Neuronal stem cell (in vitro differentiated cells): ENCODE measurements at regions not wholly inside any gene's neighbourhood (a gene's known extent, or its start where the extent isn't known, plus 50 kb on each side); places are given as distances from the start of the nearest gene placed in this dataset.
A peak's percentile ranks its signal among the peaks of the same experiment; 100 is the strongest.

ENCODE experiments used
- DNase-seq: peaks from one replicate; pipeline ENCODE4 v3.0.0-alpha.2; 2013; ENCODE audit warnings: low spot score
- H2AFZ ChIP-seq: one replicate; pipeline ENCODE4 v1.6.1; 2013; ENCODE audit warnings: mild to moderate bottlenecking, low read length, inconsistent platforms
- H2AK5ac ChIP-seq: 2 replicates; pipeline ENCODE4 v1.6.1; 2013; ENCODE audit warnings: low read depth, mild to moderate bottlenecking, inconsistent platforms, low read length, moderate library complexity, mixed read lengths
- H2BK120ac ChIP-seq: 2 replicates; pipeline ENCODE4 v1.6.1; 2013; ENCODE audit warnings: low read depth, mild to moderate bottlenecking, inconsistent platforms, low read length, moderate library complexity, mixed read lengths
- H2BK12ac ChIP-seq: one replicate; pipeline ENCODE4 v1.6.1; 2013; ENCODE audit warnings: low read length, inconsistent platforms
- H2BK15ac ChIP-seq: 2 replicates; pipeline ENCODE4 v1.6.1; 2013; ENCODE audit warnings: mild to moderate bottlenecking, low read length, inconsistent platforms, mixed read lengths
- H2BK5ac ChIP-seq: one replicate; pipeline ENCODE4 v1.6.1; 2013; ENCODE audit warnings: inconsistent platforms, mild to moderate bottlenecking, low read length, moderate library complexity
- H3K14ac ChIP-seq: one replicate; pipeline ENCODE4 v1.6.1; 2013; ENCODE audit warnings: low read length, inconsistent platforms
- H3K18ac ChIP-seq: 2 replicates; pipeline ENCODE4 v1.6.1; 2013; ENCODE audit warnings: low read length, inconsistent platforms
- H3K23ac ChIP-seq: 2 replicates; pipeline ENCODE4 v1.6.1; 2013; ENCODE audit warnings: low read depth, mild to moderate bottlenecking, mixed read lengths, low read length, inconsistent platforms; ENCODE audit not compliant: poor library complexity
- H3K27ac ChIP-seq: replicated peaks from 3 replicates; pipeline ENCODE4 v1.5.1; 2013; ENCODE audit warnings: low read length, inconsistent platforms
- H3K27me3 ChIP-seq, 3 experiments: 2 replicates each; pipeline ENCODE4 v1.6.1; 2013; ENCODE audit warnings: low read length in 3 of 3, mild to moderate bottlenecking in 2 of 3, inconsistent platforms in 1 of 3, low read depth in 1 of 3, mixed read lengths in 1 of 3, moderate library complexity in 1 of 3; ENCODE audit not compliant: control insufficient read depth in 3 of 3, insufficient read depth in 3 of 3
- H3K36me3 ChIP-seq, 2 donors: replicated peaks in 1 of 2; 2 replicates each; pipeline ENCODE4 v1.6.1; 2013; ENCODE audit warnings: low read length in 2 of 2; ENCODE audit not compliant: control insufficient read depth in 2 of 2, insufficient read depth in 2 of 2
- H3K4ac ChIP-seq: 2 replicates; pipeline ENCODE4 v1.6.1; 2013; ENCODE audit warnings: inconsistent platforms, mild to moderate bottlenecking, low read length, moderate library complexity
- H3K4me1 ChIP-seq, 2 donors: 1 replicate in 1 of 2; 2 replicates in 1 of 2; pipeline ENCODE4 v1.6.1; 2013; ENCODE audit warnings: low read length in 2 of 2, low read depth in 1 of 2; ENCODE audit not compliant: control insufficient read depth in 2 of 2, insufficient read depth in 1 of 2
- H3K4me2 ChIP-seq: one replicate; pipeline ENCODE4 v1.6.1; 2013; ENCODE audit warnings: mild to moderate bottlenecking, low read length, inconsistent platforms; ENCODE audit not compliant: insufficient read depth, poor library complexity, severe bottlenecking
- H3K4me3 ChIP-seq, 2 donors: 2 replicates each; pipeline ENCODE4 v1.5.1; 2013; ENCODE audit warnings: low read length in 2 of 2, mild to moderate bottlenecking in 2 of 2, inconsistent platforms in 1 of 2, moderate library complexity in 1 of 2
- H3K79me1 ChIP-seq: one replicate; pipeline ENCODE4 v1.6.1; 2013; ENCODE audit warnings: low read depth, mild to moderate bottlenecking, inconsistent platforms, low read length, moderate library complexity
- H3K9ac ChIP-seq: one replicate; pipeline ENCODE4 v1.6.1; 2013; ENCODE audit warnings: mild to moderate bottlenecking, low read depth, low read length, inconsistent platforms; ENCODE audit not compliant: poor library complexity
- H3K9me3 ChIP-seq, 2 donors: replicated peaks in 1 of 2; 2 replicates each; pipeline versions ENCODE3 to v1.6.1; 2013; ENCODE audit warnings: low read length in 2 of 2, mild to moderate bottlenecking in 2 of 2, inconsistent platforms in 1 of 2, low read depth in 1 of 2, mixed read lengths in 1 of 2, moderate library complexity in 1 of 2; ENCODE audit not compliant: control insufficient read depth in 2 of 2, insufficient read depth in 1 of 2
- H4K8ac ChIP-seq: one replicate; pipeline ENCODE4 v1.6.1; 2013; ENCODE audit warnings: low read depth, mild to moderate bottlenecking, inconsistent platforms, low read length, moderate library complexity
- H4K91ac ChIP-seq: one replicate; pipeline ENCODE4 v1.6.1; 2013; ENCODE audit warnings: low read length, low read depth, mild to moderate bottlenecking, inconsistent platforms; ENCODE audit not compliant: poor library complexity
- WGBS, 2 donors: extraction: QIAGEN DNeasy Blood & Tissue Kit; methylation state at CpG; one replicate each; pipeline ENCODE4 v1.1.7; 2013; ENCODE audit warnings: missing lambda C conversion rate in 2 of 2, mixed read lengths in 1 of 2; ENCODE audit not compliant: insufficient read length in 2 of 2, insufficient replicate concordance in 1 of 2; ENCODE audit errors: extremely low coverage in 2 of 2; 5-methylcytosine and 5-hydroxymethylcytosine counted together

- peaks cover 0 to 8% (median 0%) of the 10 kb centered on the region in 3 experiments for H3K27me3 ChIP-seq
- H3K9ac ChIP-seq: no peak overlapping the region
- H3K14ac ChIP-seq: no peak overlapping the region
- H2BK12ac ChIP-seq: no peak overlapping the region
- no peak overlapping the region for H3K4me3 ChIP-seq
- H3K4me1 ChIP-seq: no peaks in the 10 kb centered on the region
- no peak overlapping the region for H4K8ac ChIP-seq
- H2AFZ ChIP-seq: no peak overlapping the region
- H2BK15ac ChIP-seq: no peak overlapping the region
- no CpG with 5 or more reads among the region's 7 CpGs for WGBS, 2 donors
- no peak overlapping the region for H2AK5ac ChIP-seq
- DNase-seq: no peak
- no peak overlapping the region for H3K18ac ChIP-seq
- H4K91ac ChIP-seq: no peak overlapping the region
- H3K4me2 ChIP-seq: no peak overlapping the region
- no peak overlapping the region for H2BK5ac ChIP-seq
- no peak overlapping the region for H3K4ac ChIP-seq
- H3K36me3 ChIP-seq: no peaks in the 10 kb centered on the region
- no peaks in the 10 kb centered on the region for H3K9me3 ChIP-seq
- H3K27ac ChIP-seq: no peak overlapping the region
- no peak overlapping the region for H2BK120ac ChIP-seq
- no peaks in the 10 kb centered on the region for H3K79me1 ChIP-seq
- H3K23ac ChIP-seq: no peak overlapping the region
Measured at GRCh38 chr1:4006676-4007374, 106.8 kb upstream of the C1orf174 start.

GRCh38 chr1:4010284-4010683 is 110.2 kb upstream of the C1orf174 start:
- Histone ChIP-seq H4K8ac (no peak overlapping the region), H2BK15ac (no peak overlapping the region), H3K9me3 (no peaks in the 10 kb centered on the region), H2BK5ac (no peak overlapping the region), H2AK5ac (no peak overlapping the region), H3K27ac (no peak overlapping the region), H3K36me3 (no peaks in the 10 kb centered on the region), H2BK120ac (no peak overlapping the region), H3K18ac (no peak overlapping the region), H3K14ac (no peak overlapping the region), H3K79me1 (no peaks in the 10 kb centered on the region), H3K23ac (no peak overlapping the region), H3K4me3 (no peak overlapping the region), H3K4ac (no peak overlapping the region), H4K91ac (no peak overlapping the region), H3K4me1 (no peaks in the 10 kb centered on the region), H3K9ac (no peak overlapping the region), H3K27me3 (peaks cover 0 to 14% (median 0%) of the 10 kb centered on the region in 3 experiments), H2AFZ (no peak overlapping the region), H2BK12ac (no peak overlapping the region), H3K4me2 (no peak overlapping the region)
- WGBS, 2 donors: no CpG with 5 or more reads among the region's 7 CpGs
- DNase-seq: no peak

GRCh38 chr1:4010814-4011605 is 110.9 kb upstream of the C1orf174 start:
- Histone ChIP-seq H3K79me1 (no peaks in the 10 kb centered on the region), H3K4me1 (no peaks in the 10 kb centered on the region), H2AK5ac (no peak overlapping the region), H3K27me3 (peaks cover 0 to 14% (median 0%) of the 10 kb centered on the region in 3 experiments), H2BK15ac (no peak overlapping the region), H2AFZ (no peak overlapping the region), H3K27ac (no peak overlapping the region), H3K14ac (no peak overlapping the region), H3K4me2 (no peak overlapping the region), H3K18ac (peak overlapping the region; percentile 77), H2BK5ac (no peak overlapping the region), H2BK120ac (no peak overlapping the region), H4K91ac (no peak overlapping the region), H4K8ac (peak overlapping the region; percentile 25), H3K4me3 (no peak overlapping the region), H3K36me3 (no peaks in the 10 kb centered on the region), H3K23ac (no peak overlapping the region), H3K4ac (no peak overlapping the region), H2BK12ac (no peak overlapping the region), H3K9ac (no peak overlapping the region), H3K9me3 (no peaks in the 10 kb centered on the region)
- WGBS, 2 donors: no CpG with 5 or more reads among the region's 25 CpGs
- no peak for DNase-seq

GRCh38 chr1:4016351-4017130 is 116.5 kb upstream of the C1orf174 start:
- Histone ChIP-seq H3K4me1 (no peaks in the 10 kb centered on the region), H3K4ac (no peak overlapping the region), H2BK12ac (no peak overlapping the region), H2AK5ac (no peak overlapping the region), H3K4me2 (no peak overlapping the region), H4K91ac (no peak overlapping the region), H3K79me1 (peaks cover 2% of the 10 kb centered on the region), H2AFZ (no peak overlapping the region), H3K4me3 (no peak overlapping the region), H3K23ac (no peak overlapping the region), H2BK120ac (no peak overlapping the region), H3K36me3 (no peaks in the 10 kb centered on the region), H2BK15ac (no peak overlapping the region), H2BK5ac (no peak overlapping the region), H3K9ac (no peak overlapping the region), H3K27ac (no peak overlapping the region), H3K27me3 (peaks cover 0 to 8% (median 0%) of the 10 kb centered on the region in 3 experiments), H4K8ac (no peak overlapping the region), H3K9me3 (no peaks in the 10 kb centered on the region), H3K14ac (no peak overlapping the region), H3K18ac (no peak overlapping the region)
- no CpG with 5 or more reads among the region's 17 CpGs for WGBS, 2 donors
- DNase-seq: no peak
